Loucy (cell line): ENCODE measurements at regions not wholly inside any gene's neighbourhood (a gene's known extent, or its start where the extent isn't known, plus 50 kb on each side); places are given as distances from the start of the nearest gene placed in this dataset.

Experiments
- EZH2phosphoT487 ChIP-seq: fragments of 200-600 bp; IDR thresholded peaks from 2 replicates; pipeline ENCODE4 v1.6.1; 2018; ENCODE audit warnings: antibody characterized with exemption, mild to moderate bottlenecking, moderate library complexity, borderline replicate concordance
- TF ChIP-seq, protein P1 (sequence below): fragments of 200-600 bp; sonication (generic); conservative IDR thresholded peaks from 2 replicates; pipeline ENCODE4 v1.5.1; 2014; ENCODE audit warnings: mild to moderate bottlenecking, antibody characterized with exemption, low read length

DNA sequence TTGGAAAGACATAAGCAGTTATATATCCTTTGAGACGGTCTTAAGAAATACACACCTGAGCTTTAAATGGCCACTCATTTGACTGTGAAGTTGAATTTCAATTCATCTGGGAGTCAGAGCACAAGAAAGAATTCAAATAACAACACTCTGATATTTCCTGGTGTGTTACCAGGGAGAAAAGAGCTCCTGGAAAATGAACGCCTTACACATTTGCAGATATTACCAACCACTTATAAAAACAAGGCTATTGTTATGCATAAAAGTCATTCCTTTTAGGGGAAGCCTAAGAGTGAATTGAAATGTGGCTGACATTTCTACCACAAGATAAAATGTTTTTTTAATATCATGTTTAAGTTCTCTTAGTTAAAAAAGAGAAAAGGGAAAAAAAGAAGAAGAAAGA, 229.2 kb upstream of the PLEKHG7 start:
- TF ChIP-seq, protein P1, sequence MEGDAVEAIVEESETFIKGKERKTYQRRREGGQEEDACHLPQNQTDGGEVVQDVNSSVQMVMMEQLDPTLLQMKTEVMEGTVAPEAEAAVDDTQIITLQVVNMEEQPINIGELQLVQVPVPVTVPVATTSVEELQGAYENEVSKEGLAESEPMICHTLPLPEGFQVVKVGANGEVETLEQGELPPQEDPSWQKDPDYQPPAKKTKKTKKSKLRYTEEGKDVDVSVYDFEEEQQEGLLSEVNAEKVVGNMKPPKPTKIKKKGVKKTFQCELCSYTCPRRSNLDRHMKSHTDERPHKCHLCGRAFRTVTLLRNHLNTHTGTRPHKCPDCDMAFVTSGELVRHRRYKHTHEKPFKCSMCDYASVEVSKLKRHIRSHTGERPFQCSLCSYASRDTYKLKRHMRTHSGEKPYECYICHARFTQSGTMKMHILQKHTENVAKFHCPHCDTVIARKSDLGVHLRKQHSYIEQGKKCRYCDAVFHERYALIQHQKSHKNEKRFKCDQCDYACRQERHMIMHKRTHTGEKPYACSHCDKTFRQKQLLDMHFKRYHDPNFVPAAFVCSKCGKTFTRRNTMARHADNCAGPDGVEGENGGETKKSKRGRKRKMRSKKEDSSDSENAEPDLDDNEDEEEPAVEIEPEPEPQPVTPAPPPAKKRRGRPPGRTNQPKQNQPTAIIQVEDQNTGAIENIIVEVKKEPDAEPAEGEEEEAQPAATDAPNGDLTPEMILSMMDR = no peak
- no peak for TF ChIP-seq EZH2phosphoT487
